ENCODE measurements at regions not wholly inside any gene's neighbourhood (a gene's known extent, or its start where the extent isn't known, plus 50 kb on each side); places are given as distances from the start of the nearest gene placed in this dataset.

- TF ChIP-seq, protein P1, sequence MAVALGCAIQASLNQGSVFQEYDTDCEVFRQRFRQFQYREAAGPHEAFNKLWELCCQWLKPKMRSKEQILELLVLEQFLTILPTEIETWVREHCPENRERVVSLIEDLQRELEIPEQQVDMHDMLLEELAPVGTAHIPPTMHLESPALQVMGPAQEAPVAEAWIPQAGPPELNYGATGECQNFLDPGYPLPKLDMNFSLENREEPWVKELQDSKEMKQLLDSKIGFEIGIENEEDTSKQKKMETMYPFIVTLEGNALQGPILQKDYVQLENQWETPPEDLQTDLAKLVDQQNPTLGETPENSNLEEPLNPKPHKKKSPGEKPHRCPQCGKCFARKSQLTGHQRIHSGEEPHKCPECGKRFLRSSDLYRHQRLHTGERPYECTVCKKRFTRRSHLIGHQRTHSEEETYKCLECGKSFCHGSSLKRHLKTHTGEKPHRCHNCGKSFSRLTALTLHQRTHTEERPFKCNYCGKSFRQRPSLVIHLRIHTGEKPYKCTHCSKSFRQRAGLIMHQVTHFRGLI (tag by site-specific recombination; IDR thresholded peaks at IDR 0.05): peak; percentile 31; the same call in 1 of the 2 replicates
- TF ChIP-seq ZNF530 (tag by site-specific recombination; IDR thresholded peaks at IDR 0.05; ENCODE audit: low read depth) (no peak), ZBTB7A (tag by site-specific recombination; IDR thresholded peaks at IDR 0.05; ENCODE audit: low read depth) (no peak), ZNF670 (tag by site-specific recombination; IDR thresholded peaks at IDR 0.05; ENCODE audit: low read depth) (no peak), ZNF529 (tag by site-specific recombination; IDR thresholded peaks at IDR 0.05; ENCODE audit: insufficient replicate concordance) (no peak), ZNF2 (tag by site-specific recombination; IDR thresholded peaks at IDR 0.05) (peak; percentile 57; the same call in 1 of the 2 replicates), ZNF776 (tag by site-specific recombination; IDR thresholded peaks at IDR 0.05; ENCODE audit: borderline replicate concordance) (no peak), YY2 (tag by site-specific recombination; IDR thresholded peaks at IDR 0.05) (no peak), ZNF792 (tag by site-specific recombination; IDR thresholded peaks at IDR 0.05) (no peak), ZXDB (tag by site-specific recombination; IDR thresholded peaks at IDR 0.05) (0 out of 2 replicates have a peak, but pooled peaks have one; percentile 23), ZNF514 (tag by site-specific recombination; IDR thresholded peaks at IDR 0.05) (no peak), ZNF426 (tag by site-specific recombination; IDR thresholded peaks at IDR 0.05) (no peak), ZBTB48 (tag by site-specific recombination; IDR thresholded peaks at IDR 0.05) (no peak), ZFP69B (tag by site-specific recombination; IDR thresholded peaks at IDR 0.05) (peak; percentile 62; the same call in 1 of the 2 replicates), ZNF704 (tag by site-specific recombination; IDR thresholded peaks at IDR 0.05) (no peak), ZSCAN23 (tag by site-specific recombination; IDR thresholded peaks at IDR 0.05) (no peak), GLI2 (tag by site-specific recombination; IDR thresholded peaks at IDR 0.05; ENCODE audit: borderline replicate concordance, low read depth) (no peak), SETDB1 (IDR thresholded peaks at IDR 0.05; ENCODE audit: insufficient read length, low read length) (no peak), ZNF561 (tag by site-specific recombination; IDR thresholded peaks at IDR 0.05; ENCODE audit: borderline replicate concordance) (no peak), MYNN (tag by site-specific recombination; IDR thresholded peaks at IDR 0.05; ENCODE audit: borderline replicate concordance) (no peak), ZNF23 (tag by site-specific recombination; IDR thresholded peaks at IDR 0.05; ENCODE audit: borderline replicate concordance) (no peak), ZSCAN4 (tag by site-specific recombination; IDR thresholded peaks at IDR 0.05) (no peak), ZEB2 (tag by site-specific recombination; IDR thresholded peaks at IDR 0.05) (peak; percentile 65; the same call in 1 of the 2 replicates), ZNF544 (tag by site-specific recombination; IDR thresholded peaks at IDR 0.05) (no peak), ZNF629 (tag by site-specific recombination; IDR thresholded peaks at IDR 0.05) (peak; percentile 77), HOXD13 (CRISPR knock-in tag; IDR thresholded peaks at IDR 0.05; ENCODE audit: borderline replicate concordance) (no peak)
- TF ChIP-seq, protein P2, sequence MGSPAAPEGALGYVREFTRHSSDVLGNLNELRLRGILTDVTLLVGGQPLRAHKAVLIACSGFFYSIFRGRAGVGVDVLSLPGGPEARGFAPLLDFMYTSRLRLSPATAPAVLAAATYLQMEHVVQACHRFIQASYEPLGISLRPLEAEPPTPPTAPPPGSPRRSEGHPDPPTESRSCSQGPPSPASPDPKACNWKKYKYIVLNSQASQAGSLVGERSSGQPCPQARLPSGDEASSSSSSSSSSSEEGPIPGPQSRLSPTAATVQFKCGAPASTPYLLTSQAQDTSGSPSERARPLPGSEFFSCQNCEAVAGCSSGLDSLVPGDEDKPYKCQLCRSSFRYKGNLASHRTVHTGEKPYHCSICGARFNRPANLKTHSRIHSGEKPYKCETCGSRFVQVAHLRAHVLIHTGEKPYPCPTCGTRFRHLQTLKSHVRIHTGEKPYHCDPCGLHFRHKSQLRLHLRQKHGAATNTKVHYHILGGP (tag by site-specific recombination; IDR thresholded peaks at IDR 0.05): no peak
- TF ChIP-seq, protein P3, sequence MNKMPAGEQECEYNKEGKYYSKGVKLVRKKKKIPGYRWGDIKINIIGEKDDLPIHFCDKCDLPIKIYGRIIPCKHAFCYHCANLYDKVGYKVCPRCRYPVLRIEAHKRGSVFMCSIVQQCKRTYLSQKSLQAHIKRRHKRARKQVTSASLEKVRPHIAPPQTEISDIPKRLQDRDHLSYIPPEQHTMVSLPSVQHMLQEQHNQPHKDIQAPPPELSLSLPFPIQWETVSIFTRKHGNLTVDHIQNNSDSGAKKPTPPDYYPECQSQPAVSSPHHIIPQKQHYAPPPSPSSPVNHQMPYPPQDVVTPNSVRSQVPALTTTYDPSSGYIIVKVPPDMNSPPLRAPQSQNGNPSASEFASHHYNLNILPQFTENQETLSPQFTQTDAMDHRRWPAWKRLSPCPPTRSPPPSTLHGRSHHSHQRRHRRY (tag by site-specific recombination; IDR thresholded peaks at IDR 0.05): no peak
- TF ChIP-seq, protein P4, sequence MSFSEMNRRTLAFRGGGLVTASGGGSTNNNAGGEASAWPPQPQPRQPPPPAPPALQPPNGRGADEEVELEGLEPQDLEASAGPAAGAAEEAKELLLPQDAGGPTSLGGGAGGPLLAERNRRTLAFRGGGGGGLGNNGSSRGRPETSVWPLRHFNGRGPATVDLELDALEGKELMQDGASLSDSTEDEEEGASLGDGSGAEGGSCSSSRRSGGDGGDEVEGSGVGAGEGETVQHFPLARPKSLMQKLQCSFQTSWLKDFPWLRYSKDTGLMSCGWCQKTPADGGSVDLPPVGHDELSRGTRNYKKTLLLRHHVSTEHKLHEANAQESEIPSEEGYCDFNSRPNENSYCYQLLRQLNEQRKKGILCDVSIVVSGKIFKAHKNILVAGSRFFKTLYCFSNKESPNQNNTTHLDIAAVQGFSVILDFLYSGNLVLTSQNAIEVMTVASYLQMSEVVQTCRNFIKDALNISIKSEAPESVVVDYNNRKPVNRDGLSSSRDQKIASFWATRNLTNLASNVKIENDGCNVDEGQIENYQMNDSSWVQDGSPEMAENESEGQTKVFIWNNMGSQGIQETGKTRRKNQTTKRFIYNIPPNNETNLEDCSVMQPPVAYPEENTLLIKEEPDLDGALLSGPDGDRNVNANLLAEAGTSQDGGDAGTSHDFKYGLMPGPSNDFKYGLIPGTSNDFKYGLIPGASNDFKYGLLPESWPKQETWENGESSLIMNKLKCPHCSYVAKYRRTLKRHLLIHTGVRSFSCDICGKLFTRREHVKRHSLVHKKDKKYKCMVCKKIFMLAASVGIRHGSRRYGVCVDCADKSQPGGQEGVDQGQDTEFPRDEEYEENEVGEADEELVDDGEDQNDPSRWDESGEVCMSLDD (tag by site-specific recombination; IDR thresholded peaks at IDR 0.05): no peak
- TF ChIP-seq, protein P5, sequence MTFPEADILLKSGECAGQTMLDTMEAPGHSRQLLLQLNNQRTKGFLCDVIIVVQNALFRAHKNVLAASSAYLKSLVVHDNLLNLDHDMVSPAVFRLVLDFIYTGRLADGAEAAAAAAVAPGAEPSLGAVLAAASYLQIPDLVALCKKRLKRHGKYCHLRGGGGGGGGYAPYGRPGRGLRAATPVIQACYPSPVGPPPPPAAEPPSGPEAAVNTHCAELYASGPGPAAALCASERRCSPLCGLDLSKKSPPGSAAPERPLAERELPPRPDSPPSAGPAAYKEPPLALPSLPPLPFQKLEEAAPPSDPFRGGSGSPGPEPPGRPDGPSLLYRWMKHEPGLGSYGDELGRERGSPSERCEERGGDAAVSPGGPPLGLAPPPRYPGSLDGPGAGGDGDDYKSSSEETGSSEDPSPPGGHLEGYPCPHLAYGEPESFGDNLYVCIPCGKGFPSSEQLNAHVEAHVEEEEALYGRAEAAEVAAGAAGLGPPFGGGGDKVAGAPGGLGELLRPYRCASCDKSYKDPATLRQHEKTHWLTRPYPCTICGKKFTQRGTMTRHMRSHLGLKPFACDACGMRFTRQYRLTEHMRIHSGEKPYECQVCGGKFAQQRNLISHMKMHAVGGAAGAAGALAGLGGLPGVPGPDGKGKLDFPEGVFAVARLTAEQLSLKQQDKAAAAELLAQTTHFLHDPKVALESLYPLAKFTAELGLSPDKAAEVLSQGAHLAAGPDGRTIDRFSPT (tag by site-specific recombination; IDR thresholded peaks at IDR 0.05): no peak
Measured at GRCh38 chr10:94088926-94089381, 95.2 kb downstream of the PLCE1 start (continued).

Measured in HEK293 (cell line).